ENCODE measurements at regions not wholly inside any gene's neighbourhood (a gene's known extent, or its start where the extent isn't known, plus 50 kb on each side); places are given as distances from the start of the nearest gene placed in this dataset.

DNA sequence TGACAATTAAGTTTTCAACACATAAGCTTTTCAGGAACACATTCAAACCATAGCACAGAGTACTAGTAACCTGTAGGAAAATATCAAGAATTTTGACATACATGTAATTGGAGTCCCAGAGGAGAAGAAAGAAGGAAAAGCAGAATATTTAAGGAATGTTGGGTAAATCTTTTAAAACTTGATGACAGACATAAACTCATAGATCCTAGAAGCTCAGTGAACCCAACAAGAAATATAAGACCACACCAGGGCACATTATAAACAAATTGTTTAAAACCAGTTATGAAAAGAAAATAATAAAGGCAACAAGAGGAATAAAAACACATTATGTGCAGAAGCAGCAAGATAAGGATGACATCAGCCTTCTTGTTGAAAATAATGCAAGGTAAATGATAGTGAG, 151.5 kb upstream of the ATXN1 start:
- TF ChIP-seq, protein P1, sequence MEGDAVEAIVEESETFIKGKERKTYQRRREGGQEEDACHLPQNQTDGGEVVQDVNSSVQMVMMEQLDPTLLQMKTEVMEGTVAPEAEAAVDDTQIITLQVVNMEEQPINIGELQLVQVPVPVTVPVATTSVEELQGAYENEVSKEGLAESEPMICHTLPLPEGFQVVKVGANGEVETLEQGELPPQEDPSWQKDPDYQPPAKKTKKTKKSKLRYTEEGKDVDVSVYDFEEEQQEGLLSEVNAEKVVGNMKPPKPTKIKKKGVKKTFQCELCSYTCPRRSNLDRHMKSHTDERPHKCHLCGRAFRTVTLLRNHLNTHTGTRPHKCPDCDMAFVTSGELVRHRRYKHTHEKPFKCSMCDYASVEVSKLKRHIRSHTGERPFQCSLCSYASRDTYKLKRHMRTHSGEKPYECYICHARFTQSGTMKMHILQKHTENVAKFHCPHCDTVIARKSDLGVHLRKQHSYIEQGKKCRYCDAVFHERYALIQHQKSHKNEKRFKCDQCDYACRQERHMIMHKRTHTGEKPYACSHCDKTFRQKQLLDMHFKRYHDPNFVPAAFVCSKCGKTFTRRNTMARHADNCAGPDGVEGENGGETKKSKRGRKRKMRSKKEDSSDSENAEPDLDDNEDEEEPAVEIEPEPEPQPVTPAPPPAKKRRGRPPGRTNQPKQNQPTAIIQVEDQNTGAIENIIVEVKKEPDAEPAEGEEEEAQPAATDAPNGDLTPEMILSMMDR (conservative IDR thresholded peaks at IDR 0.05) = no peak
- no peak for TF ChIP-seq ZFX (IDR thresholded peaks at IDR 0.05)
